Femur (tissue), 1 donor: ENCODE measurements at regions not wholly inside any gene's neighbourhood (a gene's known extent, or its start where the extent isn't known, plus 50 kb on each side); places are given as distances from the start of the nearest gene placed in this dataset.
"Not testable (repeated sequence)": the region's sequence is repeated elsewhere in the genome, so short reads cannot be mapped to it uniquely, and the experiment has no call there.

Experiments used
- DNase-seq: peaks from one replicate; pipeline ENCODE4 v3.0.0-alpha.2; 2017

DNA sequence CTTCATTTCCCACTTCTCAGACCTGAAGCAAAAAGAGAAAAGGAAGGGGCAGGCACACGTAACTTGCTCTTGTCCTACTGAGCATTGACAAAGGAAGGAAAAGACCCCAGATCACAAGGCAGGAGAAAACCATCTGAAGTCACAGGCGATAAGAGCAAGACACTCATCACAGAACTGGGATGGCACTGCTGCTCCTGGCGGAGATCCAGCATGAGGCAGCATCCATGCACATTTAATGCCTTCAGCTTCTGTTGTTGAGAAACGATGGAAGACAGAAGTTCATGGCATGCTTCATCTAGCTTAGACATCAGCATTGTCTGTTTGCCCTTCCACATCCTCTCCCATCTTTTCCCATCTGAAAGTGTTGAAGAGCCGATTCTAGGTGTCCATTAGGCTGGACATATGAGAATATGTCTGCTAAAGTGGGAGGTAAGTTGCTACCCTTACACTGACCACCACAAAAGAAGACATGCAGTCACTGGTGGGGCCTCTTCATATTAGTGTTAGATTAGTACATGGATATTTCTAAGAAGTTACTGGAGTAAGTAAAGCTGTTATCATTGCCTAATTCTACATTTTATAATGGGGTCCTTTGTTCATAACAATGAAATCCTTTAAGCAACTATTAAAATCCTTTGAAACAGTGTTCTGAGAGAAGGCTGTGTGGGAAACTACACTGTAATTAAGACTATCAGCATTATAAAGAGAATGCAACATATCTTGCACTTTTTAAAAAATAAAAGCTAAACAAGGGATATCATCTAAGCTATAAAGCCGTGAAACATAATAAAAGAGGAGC lies 618.5 kb downstream of the C6orf118 start:
- no peak for DNase-seq

DNA sequence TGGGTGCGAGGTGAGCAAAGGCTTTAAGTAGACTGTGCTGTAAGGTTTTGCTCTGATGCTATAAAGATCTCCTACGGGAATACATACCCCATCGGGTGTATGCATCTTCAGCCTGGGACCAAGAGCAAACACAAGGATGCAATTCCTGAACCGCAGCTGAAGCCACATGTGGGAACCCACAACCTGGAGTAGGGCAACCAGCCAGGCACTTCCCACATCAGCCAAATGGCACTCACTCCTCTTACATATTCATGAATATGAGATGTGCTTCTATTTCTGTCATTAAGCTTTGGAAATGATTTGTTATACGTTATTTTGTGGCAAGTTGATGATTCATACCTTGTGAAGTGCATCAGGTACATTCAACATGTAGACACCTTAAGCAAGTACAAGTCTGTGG lies 619.2 kb downstream of the C6orf118 start:
- no peak for DNase-seq

- DNase-seq = no peak
Measured at GRCh38 chr6:164665328-164665727, 644.1 kb downstream of the C6orf118 start.

- DNase-seq = no peak
Measured at GRCh38 chr6:164663634-164664033, 645.8 kb downstream of the C6orf118 start.

DNA sequence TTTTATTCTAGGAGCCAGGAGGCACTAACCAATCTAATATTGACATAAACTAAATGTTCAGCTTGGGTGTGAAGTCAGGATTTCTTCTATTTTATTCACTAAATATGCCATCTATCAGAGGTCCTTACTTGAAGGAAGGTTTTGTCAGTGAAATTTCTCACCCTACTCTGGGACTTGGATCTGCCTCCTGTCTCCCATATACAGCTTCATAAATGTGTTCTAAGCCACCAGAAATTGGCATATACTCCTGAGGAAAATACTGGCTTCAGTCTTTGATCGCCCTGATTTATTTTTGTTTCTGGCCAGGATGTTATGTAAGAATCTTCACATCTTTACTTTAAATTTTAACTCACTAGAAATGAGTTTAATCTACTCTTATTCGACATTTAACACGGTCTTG lies 647.7 kb downstream of the C6orf118 start:
- DNase-seq = no peak

DNA sequence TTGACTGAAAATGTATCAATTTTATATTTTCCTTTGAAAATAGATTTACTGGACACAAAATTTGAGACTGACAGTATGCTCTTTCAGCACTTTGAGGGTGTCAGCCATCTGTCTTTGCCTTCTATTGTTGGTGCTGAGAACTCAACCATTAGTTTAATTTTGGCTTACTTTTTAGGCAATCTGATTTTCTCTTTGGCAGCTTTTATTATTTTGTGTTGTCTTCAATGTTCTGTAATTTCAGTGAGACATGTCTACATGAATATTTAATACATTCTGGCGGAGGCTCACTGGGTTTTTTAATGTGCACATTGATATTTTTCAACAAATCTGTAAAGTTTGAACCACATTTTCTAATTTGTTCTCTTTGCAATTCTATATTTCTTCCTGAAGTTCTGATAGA lies 648.6 kb downstream of the C6orf118 start:
- DNase-seq = no peak

DNA sequence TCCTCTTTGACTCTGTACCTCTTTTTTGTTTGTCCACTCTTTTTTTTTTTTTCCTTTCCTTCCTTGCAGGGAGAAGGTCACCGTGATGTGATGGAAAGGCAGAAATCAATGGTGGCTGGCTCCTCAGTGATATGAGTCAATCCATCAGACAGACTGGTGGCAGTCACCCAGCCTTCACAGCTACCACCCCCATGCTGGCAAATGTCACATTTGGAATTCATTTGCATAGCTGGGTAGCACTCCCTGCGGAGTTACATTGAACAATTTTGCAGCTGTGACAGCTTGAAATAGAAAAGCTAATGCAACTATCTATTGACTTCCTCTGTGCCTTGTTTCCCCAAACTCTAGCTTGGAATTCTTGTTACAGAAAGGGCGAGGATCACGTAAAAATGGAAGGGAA lies 668.4 kb downstream of the C6orf118 start:
- no peak for DNase-seq

DNA sequence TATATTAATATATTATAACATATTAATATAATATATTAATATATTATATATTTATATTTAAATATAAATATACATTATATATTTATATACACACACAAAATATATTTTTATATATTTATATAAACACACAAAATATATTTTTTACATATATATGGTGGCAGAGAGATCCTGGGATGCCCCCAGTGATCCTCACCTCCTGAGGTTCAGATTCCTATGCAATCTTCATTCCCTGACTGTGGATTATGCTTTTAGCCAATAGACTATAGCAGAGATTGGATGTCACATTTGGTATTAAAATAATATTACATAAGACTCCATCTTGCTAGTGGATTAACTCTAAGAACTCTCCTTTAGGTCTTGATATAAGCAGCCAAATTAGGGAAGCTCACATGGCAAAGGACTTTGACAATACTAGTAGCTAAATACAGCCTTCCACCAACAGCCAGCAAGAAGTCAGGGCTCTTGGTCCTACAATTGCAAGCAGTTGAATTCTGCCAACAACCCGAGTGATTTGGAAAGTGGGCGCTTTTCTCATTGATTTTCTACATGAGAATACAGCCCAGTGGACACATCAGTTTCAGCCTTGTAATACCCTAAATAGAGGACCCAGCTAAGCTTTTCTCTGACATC lies 681.0 kb downstream of the C6orf118 start:
- DNase-seq = no peak

- DNase-seq = no peak
Measured at GRCh38 chr6:164616917-164617524, 692.4 kb downstream of the C6orf118 start.

GRCh38 chr6:164612751-164613150 lies 696.7 kb downstream of the C6orf118 start:
- DNase-seq = no peak

DNA sequence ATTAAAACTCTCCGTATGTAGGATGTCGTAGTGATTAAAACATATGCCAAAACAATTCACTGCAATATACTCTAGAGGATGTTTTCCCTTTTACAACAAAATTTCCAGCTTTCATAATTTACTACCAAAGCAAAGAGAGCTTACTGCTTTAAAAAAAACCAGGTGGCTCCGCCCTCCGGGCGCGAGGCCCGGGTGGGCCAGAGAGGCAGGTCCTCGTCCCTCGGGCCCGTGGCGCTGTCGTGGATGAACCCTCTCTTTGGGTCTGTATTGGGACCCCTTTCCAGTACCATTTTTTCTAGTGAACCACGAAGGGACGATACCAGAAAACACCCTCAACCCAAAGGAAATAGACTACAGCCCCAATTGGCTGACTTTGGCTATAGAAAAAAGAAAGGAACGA lies 698.5 kb downstream of the C6orf118 start:
- not testable (repeated sequence) for DNase-seq

DNA sequence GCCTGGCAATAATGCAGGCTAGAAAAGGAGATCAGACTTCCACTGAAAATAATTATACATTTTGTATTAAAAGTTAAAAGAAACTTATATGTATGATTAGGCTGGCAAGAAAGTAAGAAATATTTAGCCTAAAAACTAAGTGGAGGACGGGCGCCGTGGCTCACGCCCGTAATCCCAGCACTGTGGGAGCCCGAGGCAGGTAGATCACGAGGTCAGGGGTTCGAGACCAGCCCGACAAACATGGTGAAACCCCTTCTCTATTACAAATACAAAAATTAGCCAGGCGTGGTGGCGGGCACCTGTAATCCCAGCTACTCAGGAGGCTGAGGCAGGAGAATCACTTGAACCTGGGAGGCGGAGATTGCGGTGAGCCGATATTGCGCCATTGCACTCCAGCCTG lies 707.0 kb downstream of the C6orf118 start:
- not testable (repeated sequence) for DNase-seq

DNA sequence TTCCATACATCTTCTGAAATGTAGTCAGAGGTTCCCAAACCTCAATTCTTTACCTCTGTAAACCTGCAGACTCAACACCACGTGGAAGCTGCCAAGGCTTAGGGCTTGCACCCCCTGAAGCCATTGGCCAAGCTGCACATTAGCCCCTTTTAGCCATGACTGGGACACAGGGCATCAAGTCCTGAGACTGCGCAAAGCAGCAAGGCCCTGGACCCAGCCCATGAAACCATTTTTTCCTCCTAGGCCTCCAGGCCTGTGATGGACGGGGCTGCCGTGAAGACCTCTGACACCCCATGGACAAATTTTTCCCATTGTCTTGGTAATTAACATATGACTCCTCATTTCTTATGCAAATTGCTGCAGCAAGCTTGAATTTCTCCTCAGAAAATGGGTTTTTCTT lies 727.8 kb downstream of the C6orf118 start:
- no peak for DNase-seq

DNA sequence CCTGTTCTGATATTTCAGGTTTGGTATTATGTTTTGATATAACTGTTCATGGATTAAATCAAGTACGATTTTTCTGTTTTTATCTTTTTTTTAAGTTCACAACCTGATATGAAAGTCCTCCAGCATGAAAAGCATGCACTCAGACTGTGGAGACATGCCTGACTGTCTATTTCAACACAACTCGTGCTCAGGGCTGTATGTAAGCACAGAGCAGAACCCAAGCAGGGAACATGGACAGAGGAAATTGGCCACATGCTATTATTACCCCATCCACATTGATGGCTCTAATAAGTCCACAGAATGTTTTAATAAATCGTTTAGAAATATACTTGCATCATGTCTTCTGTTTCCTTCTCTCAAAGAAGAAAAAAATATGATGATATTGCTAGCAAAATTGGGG lies 730.4 kb downstream of the C6orf118 start:
- no peak for DNase-seq

DNA sequence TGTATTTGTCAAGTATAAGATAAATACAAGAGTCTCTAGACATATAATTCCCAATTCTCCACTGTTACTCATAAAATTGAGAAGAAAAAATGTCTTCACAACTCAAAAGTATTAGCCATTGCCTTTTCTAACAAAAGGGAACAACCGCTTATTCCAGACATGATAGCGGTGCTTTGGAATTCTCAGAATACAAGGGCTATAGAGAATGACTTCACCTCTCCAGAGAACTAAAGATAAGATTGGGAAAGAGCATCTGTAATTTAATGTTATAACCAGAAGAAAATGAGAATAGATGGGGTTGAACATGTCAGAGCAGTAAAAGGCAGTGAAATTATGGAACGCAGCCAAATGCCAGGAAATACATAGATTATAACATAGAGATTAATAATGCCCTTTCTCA lies 730.8 kb downstream of the C6orf118 start:
- DNase-seq = no peak

- DNase-seq = no peak
Measured at GRCh38 chr6:164570801-164571200, 738.6 kb downstream of the C6orf118 start.

- DNase-seq = no peak
Measured at GRCh38 chr6:164569509-164569908, 739.9 kb downstream of the C6orf118 start.

DNA sequence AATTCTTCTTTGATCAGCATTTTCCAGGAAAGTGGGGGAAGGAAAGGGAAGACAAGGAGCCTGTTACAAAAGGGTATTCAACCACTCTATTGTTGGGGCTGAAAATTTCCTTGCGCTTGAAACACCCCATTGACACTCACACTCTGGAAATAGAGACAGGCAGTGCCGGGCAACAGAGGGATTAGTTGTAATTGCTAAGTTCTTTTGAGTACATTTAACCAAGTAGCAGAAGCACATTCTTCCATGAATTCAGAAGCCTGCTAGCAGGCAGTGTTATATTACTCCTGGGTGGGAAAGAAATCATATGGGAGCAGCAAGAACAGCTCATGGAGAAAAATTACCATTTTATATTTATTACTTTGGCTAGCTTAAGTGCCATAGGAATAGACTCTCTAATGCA lies 745.5 kb downstream of the C6orf118 start:
- DNase-seq = peak; percentile 15

GRCh38 chr6:164561656-164562055 lies 747.7 kb downstream of the C6orf118 start:
- DNase-seq = no peak

DNA sequence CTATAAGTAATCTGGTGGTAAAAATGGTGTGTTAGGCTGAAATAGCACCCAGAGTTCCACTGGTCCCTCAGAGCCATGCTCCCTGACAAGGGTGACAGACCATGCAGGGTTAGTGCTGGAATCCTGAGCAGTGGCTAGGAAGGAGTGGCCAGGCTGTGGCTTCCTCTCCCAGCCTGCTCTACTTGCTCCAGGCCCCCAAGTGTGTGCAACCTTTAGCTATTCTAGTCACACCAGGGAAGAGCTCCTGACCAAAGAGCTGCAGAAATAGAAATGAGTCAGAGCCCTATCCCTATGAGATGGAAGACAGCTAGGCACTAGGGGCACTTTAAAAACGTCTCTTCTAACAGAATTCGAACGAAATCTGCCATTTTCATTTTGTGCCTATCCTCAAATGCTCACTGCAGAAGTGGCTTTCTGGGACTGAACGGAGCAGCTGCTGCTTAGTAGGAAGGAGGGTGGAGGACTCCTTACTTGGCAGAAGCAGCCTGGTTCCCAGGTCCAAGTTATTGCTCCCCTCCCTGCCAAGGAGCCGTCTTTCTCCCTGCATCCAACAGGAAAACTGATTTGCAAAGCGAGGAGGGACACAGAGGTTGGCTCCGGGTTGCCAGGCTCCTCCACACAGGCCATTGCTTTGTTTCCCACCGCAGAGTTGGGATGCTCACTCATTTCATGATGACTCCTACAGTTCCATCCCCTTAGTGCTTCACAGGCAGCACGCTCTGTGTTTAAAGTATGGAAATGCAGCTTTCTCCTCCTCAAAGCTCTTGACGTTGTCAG lies 754.5 kb downstream of the C6orf118 start:
- peak; percentile 35 for DNase-seq

DNA sequence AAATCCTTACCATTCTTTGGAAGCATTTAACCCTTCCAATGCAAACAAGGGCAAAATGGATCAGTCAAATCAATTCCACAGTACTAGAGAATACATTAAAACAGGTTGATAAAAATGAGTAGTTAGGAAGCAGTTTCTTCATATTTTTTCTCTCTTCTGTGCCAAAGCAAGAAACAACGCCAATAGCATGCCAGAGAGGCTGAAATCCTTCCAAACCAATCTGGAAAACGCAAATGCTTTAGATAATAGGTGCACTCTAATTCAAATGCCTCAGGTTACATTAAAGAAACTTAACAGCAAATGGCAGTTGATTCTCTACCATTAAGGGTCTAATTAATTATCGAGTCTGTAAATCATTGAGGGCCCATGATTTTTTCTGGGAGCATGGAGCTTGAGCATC lies 755.2 kb downstream of the C6orf118 start:
- no peak for DNase-seq

GRCh38 chr6:164551706-164552105 lies 757.7 kb downstream of the C6orf118 start:
- no peak for DNase-seq

GRCh38 chr6:164547076-164547475 lies 762.3 kb downstream of the C6orf118 start:
- DNase-seq = no peak
